Smooth muscle cell (in vitro differentiated cells): ENCODE measurements at regions not wholly inside any gene's neighbourhood (a gene's known extent, or its start where the extent isn't known, plus 50 kb on each side); places are given as distances from the start of the nearest gene placed in this dataset.

Experiments
- DNase-seq: peaks from one replicate; lab custom pipeline; 2025; ENCODE audit not compliant: unreplicated experiment; lab: John Stamatoyannopoulos, UW
- H2AFZ ChIP-seq: fragments of 200-600 bp; sonication (generic); 2 replicates; pipeline ENCODE4 v1.6.0; 2016; ENCODE audit warnings: antibody characterized with exemption, low read depth, mild to moderate bottlenecking
- H3F3A ChIP-seq: fragments of 200-600 bp; sonication (generic); 2 replicates; pipeline ENCODE4 v1.6.0; 2017; ENCODE audit warnings: antibody characterized with exemption, low read depth
- H3K27ac ChIP-seq: fragments of 200-600 bp; sonication (generic); 2 replicates; pipeline ENCODE4 v1.5.1; 2016; ENCODE audit warnings: low read depth, mild to moderate bottlenecking
- H3K27me3 ChIP-seq: fragments of 200-600 bp; sonication (generic); 2 replicates; pipeline ENCODE4 v1.6.1; 2016; ENCODE audit warnings: low read depth, mild to moderate bottlenecking
- H3K36me3 ChIP-seq: fragments of 200-600 bp; sonication (generic); 2 replicates; pipeline ENCODE4 v1.5.1; 2016; ENCODE audit warnings: low read depth
- H3K4me1 ChIP-seq: fragments of 200-600 bp; sonication (generic); 2 replicates; pipeline ENCODE4 v1.5.1; 2016; ENCODE audit warnings: low read depth
- H3K4me2 ChIP-seq: fragments of 200-600 bp; sonication (generic); 2 replicates; pipeline ENCODE4 v1.6.0; 2016; ENCODE audit warnings: mild to moderate bottlenecking
- H3K4me3 ChIP-seq: fragments of 200-600 bp; sonication (generic); 2 replicates; pipeline ENCODE4 v1.5.1; 2016; ENCODE audit warnings: mild to moderate bottlenecking
- H3K79me2 ChIP-seq: fragments of 200-600 bp; sonication (generic); 2 replicates; pipeline ENCODE4 v1.6.0; 2016; ENCODE audit warnings: low read depth, mild to moderate bottlenecking
- H3K9ac ChIP-seq: fragments of 200-600 bp; sonication (generic); 2 replicates; pipeline ENCODE4 v1.6.0; 2016; ENCODE audit warnings: low read depth
- H3K9me3 ChIP-seq: fragments of 200-600 bp; sonication (generic); replicated peaks from 2 replicates; pipeline ENCODE4 v1.5.1; 2016; ENCODE audit warnings: low read depth
- H4K20me1 ChIP-seq: fragments of 200-600 bp; sonication (generic); 2 replicates; pipeline ENCODE4 v1.6.0; 2016; ENCODE audit warnings: low read depth
- WGBS: methylation state at CpG from one replicate; pipeline ENCODE4 v1.1.7; 2016; ENCODE audit warnings: low lambda C conversion rate; 5-methylcytosine and 5-hydroxymethylcytosine counted together
- TF ChIP-seq, protein P1 (sequence below): fragments of 200-600 bp; sonication (generic); IDR thresholded peaks from 2 replicates; pipeline ENCODE4 v1.5.1; 2017; ENCODE audit warnings: borderline replicate concordance, mild to moderate bottlenecking, antibody characterized with exemption; ENCODE audit not compliant: insufficient read depth, poor library complexity, severe bottlenecking

GRCh38 chr14:97796511-97796910 lies 999.3 kb downstream of the VRK1 start:
- H3K36me3 ChIP-seq, result no peaks in the 10 kb centered on the region
- H3K4me1 ChIP-seq, result no peaks in the 10 kb centered on the region
- no peak for DNase-seq
- H3K4me2 ChIP-seq, result no peak overlapping the region
- H3K9me3 ChIP-seq, result no peaks in the 10 kb centered on the region
- H3K27me3 ChIP-seq, result peaks cover 4% of the 10 kb centered on the region
- no peak overlapping the region for H3K9ac ChIP-seq
- TF ChIP-seq, protein P1, sequence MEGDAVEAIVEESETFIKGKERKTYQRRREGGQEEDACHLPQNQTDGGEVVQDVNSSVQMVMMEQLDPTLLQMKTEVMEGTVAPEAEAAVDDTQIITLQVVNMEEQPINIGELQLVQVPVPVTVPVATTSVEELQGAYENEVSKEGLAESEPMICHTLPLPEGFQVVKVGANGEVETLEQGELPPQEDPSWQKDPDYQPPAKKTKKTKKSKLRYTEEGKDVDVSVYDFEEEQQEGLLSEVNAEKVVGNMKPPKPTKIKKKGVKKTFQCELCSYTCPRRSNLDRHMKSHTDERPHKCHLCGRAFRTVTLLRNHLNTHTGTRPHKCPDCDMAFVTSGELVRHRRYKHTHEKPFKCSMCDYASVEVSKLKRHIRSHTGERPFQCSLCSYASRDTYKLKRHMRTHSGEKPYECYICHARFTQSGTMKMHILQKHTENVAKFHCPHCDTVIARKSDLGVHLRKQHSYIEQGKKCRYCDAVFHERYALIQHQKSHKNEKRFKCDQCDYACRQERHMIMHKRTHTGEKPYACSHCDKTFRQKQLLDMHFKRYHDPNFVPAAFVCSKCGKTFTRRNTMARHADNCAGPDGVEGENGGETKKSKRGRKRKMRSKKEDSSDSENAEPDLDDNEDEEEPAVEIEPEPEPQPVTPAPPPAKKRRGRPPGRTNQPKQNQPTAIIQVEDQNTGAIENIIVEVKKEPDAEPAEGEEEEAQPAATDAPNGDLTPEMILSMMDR, result no peak
- no peak overlapping the region for H2AFZ ChIP-seq
- WGBS, result 82% methylated on average over 5 of the region's 5 CpGs
- H3K27ac ChIP-seq, result no peak overlapping the region
- H3F3A ChIP-seq, result no peaks in the 10 kb centered on the region
- no peaks in the 10 kb centered on the region for H3K79me2 ChIP-seq
- H3K4me3 ChIP-seq, result no peak overlapping the region
- H4K20me1 ChIP-seq, result no peaks in the 10 kb centered on the region

DNA sequence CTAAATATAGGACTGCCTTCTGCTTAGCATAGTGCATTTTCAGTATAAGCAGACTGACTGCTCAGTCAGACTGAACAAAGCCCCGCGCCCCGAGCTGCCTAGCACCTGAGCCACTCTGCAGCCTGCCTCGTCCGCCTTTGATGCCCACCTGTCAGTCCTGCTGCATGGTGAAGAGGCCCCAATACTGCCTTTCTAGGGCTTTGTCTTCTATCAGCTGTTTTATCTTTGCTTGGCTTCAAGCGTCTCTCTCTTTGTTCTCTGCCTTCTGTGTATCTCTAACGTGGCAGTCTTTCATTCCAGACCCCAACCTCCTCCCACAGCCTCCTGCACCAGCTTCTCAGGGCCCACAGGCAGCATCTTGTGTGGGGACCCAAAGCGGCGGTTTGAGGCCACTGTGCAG lies 1001.0 kb downstream of the VRK1 start:
- H3K4me2 ChIP-seq, result no peak overlapping the region
- H3K27ac ChIP-seq, result no peak overlapping the region
- no peaks in the 10 kb centered on the region for H3K4me1 ChIP-seq
- no peak overlapping the region for H3K4me3 ChIP-seq
- no peak for DNase-seq
- no peak overlapping the region for H2AFZ ChIP-seq
- no peaks in the 10 kb centered on the region for H3K9me3 ChIP-seq
- no peaks in the 10 kb centered on the region for H3K36me3 ChIP-seq
- no peaks in the 10 kb centered on the region for H3F3A ChIP-seq
- H3K27me3 ChIP-seq, result peaks cover 4% of the 10 kb centered on the region
- H4K20me1 ChIP-seq, result no peaks in the 10 kb centered on the region
- WGBS, result 87% methylated on average over 9 of the region's 9 CpGs
- H3K79me2 ChIP-seq, result no peaks in the 10 kb centered on the region
- TF ChIP-seq, protein P1, result no peak
- no peak overlapping the region for H3K9ac ChIP-seq

- no peak overlapping the region for H3K4me2 ChIP-seq
- H3K36me3 ChIP-seq, result no peaks in the 10 kb centered on the region
- TF ChIP-seq, protein P1, result no peak
- no peaks in the 10 kb centered on the region for H4K20me1 ChIP-seq
- no peaks in the 10 kb centered on the region for H3K9me3 ChIP-seq
- 86% methylated on average over 7 of the region's 8 CpGs for WGBS
- no peaks in the 10 kb centered on the region for H3F3A ChIP-seq
- no peaks in the 10 kb centered on the region for H3K79me2 ChIP-seq
- no peak for DNase-seq
- no peak overlapping the region for H3K9ac ChIP-seq
- peaks cover 5% of the 10 kb centered on the region for H3K4me1 ChIP-seq
- H2AFZ ChIP-seq, result no peak overlapping the region
- no peaks in the 10 kb centered on the region for H3K27me3 ChIP-seq
- no peak overlapping the region for H3K4me3 ChIP-seq
- no peak overlapping the region for H3K27ac ChIP-seq
These were observed 1005.5 kb downstream of the VRK1 start for GRCh38 chr14:97802430-97803373.
